ENCODE measurements at regions not wholly inside any gene's neighbourhood (a gene's known extent, or its start where the extent isn't known, plus 50 kb on each side); places are given as distances from the start of the nearest gene placed in this dataset.

DNA sequence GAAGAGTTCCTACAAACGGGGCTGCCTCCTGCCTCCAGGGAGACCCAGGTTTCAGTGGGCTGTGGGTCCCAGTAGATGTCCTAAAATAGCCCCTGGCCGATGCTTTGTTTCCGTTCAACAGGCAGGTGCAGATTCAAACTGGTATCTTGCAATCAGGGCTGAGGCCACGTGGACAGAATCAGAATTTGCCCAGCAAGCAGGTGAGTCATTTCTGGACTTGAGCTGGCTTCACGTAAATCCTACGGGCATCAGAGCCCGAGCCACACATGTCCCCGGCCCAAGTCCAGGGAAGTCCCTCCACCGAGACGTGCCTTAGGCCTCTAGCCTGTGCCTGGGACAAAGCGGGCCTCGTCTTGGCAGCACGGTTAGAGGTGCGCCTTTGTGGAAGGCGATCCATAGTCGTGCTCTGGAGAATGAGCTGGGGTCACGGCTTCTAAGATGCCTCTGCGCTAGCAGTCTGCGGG is 101.6 kb upstream of the FRMD1 start:
- CTCF ChIA-PET, result interaction anchor here (1.2 kb wide), 1 partner anchor 16 kb away, joined by 3 read pairs; no protein-coding TSS in a partner anchor

DNA sequence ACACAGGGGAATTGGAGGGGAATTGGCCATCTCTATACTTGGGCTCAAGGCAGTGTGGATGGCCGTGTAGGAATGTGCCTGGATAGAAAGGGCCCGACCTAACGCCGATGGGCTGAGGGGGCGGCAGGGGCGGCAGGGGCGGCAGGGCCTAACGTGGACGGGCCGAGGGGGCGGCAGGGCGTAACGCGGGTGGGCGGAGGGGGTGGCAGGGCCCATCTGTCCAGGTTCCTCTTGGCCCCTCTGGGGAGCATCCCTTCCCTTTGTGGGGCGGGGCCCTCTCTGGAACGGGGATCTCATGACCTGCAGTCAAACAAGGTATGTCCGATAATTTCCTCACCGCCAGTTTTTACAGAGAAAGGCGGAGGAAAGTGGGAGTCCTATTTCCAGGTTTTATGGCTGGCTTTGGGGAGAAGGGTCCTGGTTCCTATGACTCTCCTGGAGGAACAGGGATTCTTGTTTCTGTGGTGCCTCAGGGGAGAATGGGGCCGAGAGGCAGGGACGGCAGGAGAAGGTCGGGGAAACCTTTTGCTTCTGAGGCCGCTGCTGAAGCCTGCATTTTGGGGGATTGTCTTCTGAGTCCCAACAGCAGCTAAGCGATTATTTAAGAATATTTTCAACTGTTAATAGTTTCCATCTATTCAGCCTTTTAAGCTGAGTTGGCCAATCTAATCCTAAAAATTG is 100.8 kb upstream of the FRMD1 start:
- CTCF ChIA-PET, result interaction anchor here (1.2 to 1.4 kb wide), 2 partner anchors 12 to 16 kb away, joined by 3 read pairs; no protein-coding TSS in a partner anchor

More for the DNA sequence above, 101.6 kb upstream of the FRMD1 start:
- TF ChIP-seq, protein P1, sequence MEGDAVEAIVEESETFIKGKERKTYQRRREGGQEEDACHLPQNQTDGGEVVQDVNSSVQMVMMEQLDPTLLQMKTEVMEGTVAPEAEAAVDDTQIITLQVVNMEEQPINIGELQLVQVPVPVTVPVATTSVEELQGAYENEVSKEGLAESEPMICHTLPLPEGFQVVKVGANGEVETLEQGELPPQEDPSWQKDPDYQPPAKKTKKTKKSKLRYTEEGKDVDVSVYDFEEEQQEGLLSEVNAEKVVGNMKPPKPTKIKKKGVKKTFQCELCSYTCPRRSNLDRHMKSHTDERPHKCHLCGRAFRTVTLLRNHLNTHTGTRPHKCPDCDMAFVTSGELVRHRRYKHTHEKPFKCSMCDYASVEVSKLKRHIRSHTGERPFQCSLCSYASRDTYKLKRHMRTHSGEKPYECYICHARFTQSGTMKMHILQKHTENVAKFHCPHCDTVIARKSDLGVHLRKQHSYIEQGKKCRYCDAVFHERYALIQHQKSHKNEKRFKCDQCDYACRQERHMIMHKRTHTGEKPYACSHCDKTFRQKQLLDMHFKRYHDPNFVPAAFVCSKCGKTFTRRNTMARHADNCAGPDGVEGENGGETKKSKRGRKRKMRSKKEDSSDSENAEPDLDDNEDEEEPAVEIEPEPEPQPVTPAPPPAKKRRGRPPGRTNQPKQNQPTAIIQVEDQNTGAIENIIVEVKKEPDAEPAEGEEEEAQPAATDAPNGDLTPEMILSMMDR (IDR thresholded peaks at IDR 0.05; ENCODE audit: control extremely low read depth, extremely low read depth, low read depth, missing control alignments), result no peak
- POLR2A ChIA-PET, result no interaction called here
- DNase-seq (ENCODE audit: extremely low spot score), result no peak

DNA sequence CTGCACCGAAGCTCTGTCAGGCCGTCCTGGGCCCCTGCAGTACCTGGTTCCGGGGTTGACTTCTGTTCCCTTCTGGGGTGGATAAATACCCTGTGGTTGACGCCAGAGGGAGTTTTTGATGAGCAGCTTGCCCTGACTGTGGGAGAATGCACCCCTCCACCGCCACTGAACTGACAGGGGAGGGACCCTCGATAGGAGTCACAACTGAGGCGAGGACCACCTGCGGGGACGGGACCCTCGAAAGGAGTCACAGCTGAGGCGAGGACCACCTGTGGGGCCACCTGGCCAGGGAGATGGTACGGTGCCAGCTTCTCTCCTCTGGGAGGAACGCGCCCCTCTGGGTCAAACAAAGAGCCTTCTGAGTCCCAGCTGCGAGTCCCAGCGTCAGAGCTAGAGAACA is 100.1 kb upstream of the FRMD1 start:
- ChIA-PET CTCF (interaction anchor here (1.4 kb wide), 1 partner anchor 11 kb away, joined by 3 read pairs; no protein-coding TSS in a partner anchor), POLR2A (no interaction called here)
- TF ChIP-seq, protein P1 (IDR thresholded peaks at IDR 0.05; ENCODE audit: control extremely low read depth, extremely low read depth, low read depth, missing control alignments), result no peak
- DNase-seq (ENCODE audit: extremely low spot score), result no peak

More for the DNA sequence above, 100.8 kb upstream of the FRMD1 start:
- TF ChIP-seq, protein P1 (IDR thresholded peaks at IDR 0.05; ENCODE audit: control extremely low read depth, extremely low read depth, low read depth, missing control alignments), result no peak
- no peak for DNase-seq (ENCODE audit: extremely low spot score)
- POLR2A ChIA-PET, result no interaction called here

DNA sequence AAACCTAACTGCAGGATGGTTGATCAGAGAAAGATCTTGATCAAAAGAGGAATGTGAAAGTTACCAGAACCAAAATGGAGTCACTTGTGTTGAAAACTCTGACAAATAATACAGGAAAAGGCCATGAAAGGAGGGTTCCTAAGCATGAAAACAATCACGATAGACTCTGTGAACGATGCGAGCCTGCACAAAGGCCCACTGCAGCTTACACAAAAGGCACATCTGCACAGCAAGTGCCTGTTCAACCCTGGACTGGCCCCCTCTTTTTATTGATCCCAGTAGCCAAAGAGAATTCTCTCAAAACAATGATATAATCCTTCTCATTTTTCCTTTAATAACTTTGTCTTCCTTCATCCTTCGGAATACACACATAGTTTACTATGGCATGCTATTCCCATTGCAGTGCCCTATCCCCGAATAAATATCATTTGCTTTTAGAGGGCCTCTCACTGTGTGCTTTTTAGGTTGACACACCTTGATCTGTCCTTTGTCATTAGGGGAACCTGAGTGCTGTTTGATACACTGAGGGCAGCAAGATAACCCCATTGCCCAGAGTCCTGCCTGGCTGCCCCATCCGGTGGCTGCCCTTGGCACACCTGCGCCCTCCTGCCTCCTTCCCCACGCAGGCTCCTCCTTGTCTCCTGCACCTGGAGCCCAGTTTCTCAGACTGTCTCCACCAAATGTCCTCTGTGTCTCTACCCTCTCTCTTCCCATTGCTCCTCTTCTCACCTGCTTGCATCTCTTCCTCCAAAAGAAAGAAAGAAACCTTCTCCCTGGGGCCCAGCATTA is 98.3 kb upstream of the FRMD1 start:
- ChIA-PET POLR2A (no interaction called here), CTCF (no interaction called here)
- TF ChIP-seq, protein P1 (IDR thresholded peaks at IDR 0.05; ENCODE audit: control extremely low read depth, extremely low read depth, low read depth, missing control alignments), result no peak
- DNase-seq (ENCODE audit: extremely low spot score), result no peak

DNA sequence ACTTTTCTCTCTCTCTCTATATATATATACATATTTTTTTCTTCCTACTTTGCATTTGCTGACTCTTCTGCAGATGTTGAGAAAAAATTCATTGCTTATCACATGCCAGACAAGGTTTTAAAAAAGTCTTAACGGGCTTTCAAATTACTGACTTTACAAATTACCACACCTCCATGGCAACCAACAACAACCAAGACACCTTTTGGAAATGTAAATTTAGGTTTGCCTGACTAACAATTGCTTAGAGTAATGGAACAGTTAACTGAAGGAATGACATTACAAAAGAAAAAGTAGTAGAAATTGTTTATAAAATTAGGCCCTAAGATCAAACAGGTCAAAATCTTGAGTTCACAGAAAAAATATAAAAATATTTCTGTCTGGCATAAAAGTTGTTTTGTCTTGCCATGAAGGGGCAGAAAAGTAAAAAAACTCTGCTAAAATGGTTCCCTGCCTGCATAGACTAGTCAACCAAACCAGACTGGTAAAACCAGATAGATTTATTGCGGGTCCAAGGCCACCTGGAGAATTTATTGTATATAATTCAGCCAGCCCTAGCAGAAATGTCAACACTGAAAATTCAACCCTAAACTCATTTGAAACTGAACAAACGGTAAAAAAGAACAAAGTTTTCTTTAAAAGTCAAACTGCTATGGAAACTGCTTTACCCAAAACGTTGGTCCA is 92.8 kb upstream of the FRMD1 start:
- no peak for DNase-seq (ENCODE audit: extremely low spot score)
- ChIA-PET POLR2A (no interaction called here), CTCF (interaction anchor here (1.0 to 2.4 kb wide), 2 partner anchors 8 to 17 kb away, joined by 3 to 9 read pairs; no protein-coding TSS in a partner anchor)
- TF ChIP-seq, protein P1 (IDR thresholded peaks at IDR 0.05; ENCODE audit: control extremely low read depth, extremely low read depth, low read depth, missing control alignments), result no peak

Data from GM10248 (cell line).